H54 (cell line): ENCODE measurements at regions not wholly inside any gene's neighbourhood (a gene's known extent, or its start where the extent isn't known, plus 50 kb on each side); places are given as distances from the start of the nearest gene placed in this dataset.

Experiments
- DNase-seq: peaks from one replicate; pipeline ENCODE4 v3.0.0; 2011; ENCODE audit warnings: low spot score, mixed read lengths; ENCODE audit not compliant: insufficient read length
- FAIRE-seq: peaks from 3 replicates; lab custom pipeline; 2011; peaks lifted over from hg19 to GRCh38; lab: Jason Lieb, UNC
- POLR2A ChIP-seq: IDR thresholded peaks from 2 replicates; pipeline ENCODE4 v1.6.1; 2011; ENCODE audit warnings: low read depth, mild to moderate bottlenecking, low read length

- TF ChIP-seq POLR2A: no peak
- FAIRE-seq (no peak), DNase-seq (no peak)
Observed at GRCh38 chr1:229154811-229155210, 116.1 kb upstream of the RAB4A start.

- FAIRE-seq: no peak
- no peak for DNase-seq
Observed at GRCh38 chr1:229155472-229155871, 115.4 kb upstream of the RAB4A start.

GRCh38 chr1:229156872-229157271 is 114.0 kb upstream of the RAB4A start:
- no peak for DNase-seq
- no peak for FAIRE-seq

More at GRCh38 chr1:229155472-229155871, 115.4 kb upstream of the RAB4A start:
- no peak for TF ChIP-seq POLR2A

GRCh38 chr1:229157480-229157879 is 113.4 kb upstream of the RAB4A start:
- FAIRE-seq: no peak
- no peak for DNase-seq
- no peak for TF ChIP-seq POLR2A

More at GRCh38 chr1:229156872-229157271, 114.0 kb upstream of the RAB4A start:
- TF ChIP-seq POLR2A: no peak

GRCh38 chr1:229158341-229158921 is 112.5 kb upstream of the RAB4A start:
- DNase-seq (no peak), FAIRE-seq (no peak)
- TF ChIP-seq POLR2A: no peak

- TF ChIP-seq POLR2A: no peak
- no peak for FAIRE-seq
- no peak for DNase-seq
Observed at GRCh38 chr1:229158927-229159326, 112.0 kb upstream of the RAB4A start.

GRCh38 chr1:229159668-229160544 is 111.0 kb upstream of the RAB4A start:
- FAIRE-seq (no peak), DNase-seq (no peak)
- TF ChIP-seq POLR2A: no peak

- DNase-seq (no peak), FAIRE-seq (no peak)
- no peak for TF ChIP-seq POLR2A
Observed at GRCh38 chr1:229161740-229162139, 109.2 kb upstream of the RAB4A start.

- FAIRE-seq (no peak), DNase-seq (no peak)
- no peak for TF ChIP-seq POLR2A
Observed at GRCh38 chr1:229162825-229163515, 107.9 kb upstream of the RAB4A start.

- FAIRE-seq (no peak), DNase-seq (no peak)
- TF ChIP-seq POLR2A: no peak
Observed at GRCh38 chr1:229164348-229164747, 106.6 kb upstream of the RAB4A start.

GRCh38 chr1:229164836-229165735 is 105.8 kb upstream of the RAB4A start:
- no peak for TF ChIP-seq POLR2A
- no peak for FAIRE-seq
- DNase-seq: no peak

GRCh38 chr1:229167318-229167717 is 103.6 kb upstream of the RAB4A start:
- no peak for TF ChIP-seq POLR2A
- FAIRE-seq (no peak), DNase-seq (no peak)

- DNase-seq: no peak
- FAIRE-seq: no peak
- no peak for TF ChIP-seq POLR2A
Observed at GRCh38 chr1:229169399-229169798, 101.5 kb upstream of the RAB4A start.
